ENCODE measurements at regions not wholly inside any gene's neighbourhood (a gene's known extent, or its start where the extent isn't known, plus 50 kb on each side); places are given as distances from the start of the nearest gene placed in this dataset.

GRCh38 chr5:27788184-27788583 is 749.8 kb upstream of the CDH9 start:
- no peak for TF ChIP-seq EP300 (IDR thresholded peaks at IDR 0.05; ENCODE audit: borderline replicate concordance in 1 of 2, low read depth in 2 of 2, low read length in 2 of 2)
- no peak for TF ChIP-seq SP2 (IDR thresholded peaks at IDR 0.05; ENCODE audit: low read length)

All from H1 (cell line).